ENCODE measurements at regions not wholly inside any gene's neighbourhood (a gene's known extent, or its start where the extent isn't known, plus 50 kb on each side); places are given as distances from the start of the nearest gene placed in this dataset.

DNA sequence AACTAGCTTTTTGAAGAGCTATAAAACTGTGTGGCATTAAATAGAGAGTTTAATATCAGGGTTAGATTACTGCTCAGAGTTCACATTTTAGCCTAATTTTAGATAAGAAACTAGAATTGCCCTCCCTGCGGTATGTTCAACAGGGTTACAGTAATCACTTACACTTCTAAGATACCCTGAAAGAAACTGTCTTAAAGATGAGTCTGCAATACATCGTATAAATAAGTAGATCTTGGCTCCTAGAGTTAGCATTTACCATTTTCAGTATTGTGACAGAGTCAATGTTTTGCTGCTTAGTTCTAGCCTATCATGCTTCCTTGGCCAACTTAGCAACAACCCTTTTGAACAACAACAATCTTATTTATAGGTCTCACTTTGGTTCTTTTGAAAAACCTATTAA lies 217.8 kb upstream of the NDST4 start:
- no peak for DNase-seq (ENCODE audit: low spot score)

DNA sequence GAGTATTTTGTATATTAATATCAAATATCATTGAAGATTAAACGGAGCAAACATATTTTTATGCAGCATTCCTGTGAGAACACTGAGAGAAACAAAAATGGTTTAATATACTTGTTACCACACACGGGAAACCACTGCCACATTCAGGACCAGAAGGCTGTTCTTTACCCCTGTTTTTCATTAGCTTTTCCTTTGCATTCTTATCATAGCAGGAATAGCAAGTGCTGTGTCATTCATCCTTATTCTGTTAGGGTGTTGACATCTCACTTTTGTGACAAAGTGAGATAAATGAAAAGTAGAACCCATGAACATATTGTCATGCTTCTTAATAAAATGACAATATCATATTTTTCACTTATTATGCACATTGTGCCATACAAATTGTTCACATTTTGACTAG lies 212.4 kb upstream of the NDST4 start:
- DNase-seq (ENCODE audit: low spot score): no peak

DNA sequence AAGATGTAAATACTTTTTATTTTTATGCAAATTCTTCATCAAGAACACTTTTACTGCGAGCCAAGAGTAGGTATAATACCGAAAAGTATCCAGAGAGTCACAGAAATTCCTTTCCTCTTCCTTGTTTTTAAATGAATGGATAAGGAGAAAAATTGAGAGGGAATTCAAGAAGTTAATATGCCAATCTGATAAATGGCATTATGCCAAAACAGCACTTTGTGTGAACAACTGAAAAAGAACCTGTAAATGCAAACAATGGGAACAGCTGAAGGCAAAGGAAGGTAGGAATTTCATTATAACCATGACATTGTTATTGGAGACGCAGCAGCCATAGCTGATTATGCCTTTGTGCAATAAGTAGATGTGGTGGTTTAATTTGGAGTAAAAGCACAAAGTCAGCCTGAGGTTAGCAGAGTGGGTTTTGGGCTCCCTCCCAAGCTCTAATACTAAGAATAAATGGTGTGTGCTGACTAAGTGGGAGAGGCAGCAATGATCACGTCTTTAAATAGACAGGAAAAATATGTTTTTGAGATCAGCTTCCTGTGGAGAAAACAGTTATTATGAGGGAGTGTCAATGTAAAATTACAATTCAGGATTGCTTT lies 209.8 kb upstream of the NDST4 start:
- no peak for DNase-seq (ENCODE audit: low spot score)

DNA sequence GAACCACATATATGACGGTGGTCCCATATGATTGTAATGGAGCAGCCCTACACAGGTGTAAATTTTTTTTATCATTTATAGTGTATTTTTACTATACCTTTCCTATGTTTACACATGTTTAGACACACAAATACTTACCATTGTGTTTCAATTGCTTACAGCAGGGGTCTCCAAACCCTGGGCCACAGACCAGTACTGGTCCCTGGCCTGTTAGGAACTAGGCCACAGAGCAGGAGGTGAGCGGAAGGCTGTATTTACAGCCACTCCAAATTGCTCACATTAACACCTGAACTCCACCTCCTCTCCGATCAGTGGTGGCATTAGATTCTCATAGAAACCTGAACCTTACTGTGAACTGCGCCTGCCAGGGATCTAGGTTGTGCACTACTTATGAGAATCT lies 201.8 kb upstream of the NDST4 start:
- DNase-seq (ENCODE audit: low spot score): no peak

DNA sequence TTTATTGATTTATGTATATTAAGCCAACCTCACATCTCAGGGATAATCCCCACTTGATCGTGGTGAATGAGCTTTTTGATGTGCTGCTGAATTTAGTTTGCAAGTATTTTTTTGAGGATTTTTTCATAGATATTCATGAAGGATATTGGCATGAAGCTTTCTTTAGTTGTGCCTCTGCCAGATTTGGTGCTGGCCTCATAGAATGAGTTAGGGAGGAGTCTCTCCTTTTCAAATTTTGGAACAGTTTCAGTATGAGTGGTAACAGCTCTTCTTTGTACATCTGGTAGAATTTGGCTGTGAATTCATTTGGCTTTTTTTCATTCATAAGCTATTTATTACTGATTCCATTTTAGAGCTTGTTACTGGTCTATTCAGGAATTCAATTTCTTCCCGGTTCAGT lies 197.2 kb upstream of the NDST4 start:
- no peak for DNase-seq (ENCODE audit: low spot score)

DNA sequence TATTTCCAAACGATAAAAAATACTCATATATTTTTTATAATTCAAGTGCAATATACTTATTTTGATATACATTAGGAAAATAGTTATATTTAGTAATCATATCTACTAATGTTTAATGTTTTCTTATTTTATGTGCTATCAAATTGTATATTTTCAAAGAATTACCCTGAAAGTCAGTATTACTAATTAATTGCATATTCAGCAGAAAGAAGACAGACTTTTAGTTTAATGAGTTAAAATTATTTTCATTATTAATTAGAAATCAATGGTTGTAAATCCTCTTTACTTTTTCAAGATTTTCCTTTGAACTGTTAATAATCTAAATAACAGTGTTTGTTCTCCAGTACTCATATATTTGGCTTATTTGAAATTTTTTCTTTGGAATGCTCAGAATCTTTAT lies 181.3 kb upstream of the NDST4 start:
- no peak for DNase-seq (ENCODE audit: low spot score)

DNA sequence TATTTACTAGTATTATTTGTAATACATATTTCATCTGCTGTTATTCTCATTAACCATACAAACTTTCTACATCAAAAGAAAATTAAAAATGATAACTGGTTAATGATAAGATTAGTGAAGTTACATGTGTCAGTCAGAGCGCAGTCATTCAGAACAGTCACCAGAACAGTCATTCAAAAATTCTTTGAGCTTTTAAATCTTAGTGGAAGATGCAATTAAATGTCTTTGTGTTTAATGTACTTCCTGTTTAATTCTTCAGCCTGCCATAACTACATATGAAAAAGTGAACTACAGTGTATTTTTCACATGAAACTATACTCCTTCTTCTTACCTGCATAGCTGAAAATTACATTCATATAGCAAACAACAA lies 179.7 kb upstream of the NDST4 start:
- DNase-seq (ENCODE audit: low spot score): no peak

DNA sequence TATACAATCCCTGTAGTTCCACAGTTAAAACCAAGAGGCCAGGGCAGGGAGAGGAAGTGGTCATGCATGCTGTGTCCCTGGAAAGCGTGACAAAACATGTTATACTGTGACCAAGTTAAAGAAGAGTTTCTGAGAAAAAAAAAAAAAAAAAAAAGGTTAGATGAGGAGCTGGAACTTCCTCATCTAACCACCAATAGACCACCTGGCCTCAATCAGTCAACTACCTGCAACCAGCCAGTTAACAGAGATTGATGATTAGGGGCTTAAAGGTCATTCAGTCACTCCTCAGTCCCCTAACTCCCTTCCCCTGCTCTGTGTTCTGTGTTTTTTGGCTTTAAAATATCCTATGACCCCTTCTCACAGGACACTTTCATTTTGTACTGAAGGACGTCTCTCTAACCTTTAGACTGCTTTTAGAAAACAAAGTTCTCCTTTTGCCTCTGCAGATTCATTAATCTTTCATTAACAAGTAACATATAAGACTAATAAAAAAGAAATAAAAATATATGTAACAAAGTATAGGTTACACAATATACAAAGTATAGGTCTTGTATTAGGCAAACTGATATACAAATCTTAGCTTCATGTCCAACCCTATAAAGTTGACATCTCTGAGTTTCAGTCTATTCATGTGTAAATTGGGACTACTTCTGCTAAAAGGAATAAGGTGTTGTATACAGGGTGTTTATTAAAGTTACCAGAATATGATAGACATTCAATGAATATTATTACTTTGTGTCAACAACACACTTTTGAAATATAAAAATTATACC lies 179.1 kb upstream of the NDST4 start:
- no peak for DNase-seq (ENCODE audit: low spot score)

DNA sequence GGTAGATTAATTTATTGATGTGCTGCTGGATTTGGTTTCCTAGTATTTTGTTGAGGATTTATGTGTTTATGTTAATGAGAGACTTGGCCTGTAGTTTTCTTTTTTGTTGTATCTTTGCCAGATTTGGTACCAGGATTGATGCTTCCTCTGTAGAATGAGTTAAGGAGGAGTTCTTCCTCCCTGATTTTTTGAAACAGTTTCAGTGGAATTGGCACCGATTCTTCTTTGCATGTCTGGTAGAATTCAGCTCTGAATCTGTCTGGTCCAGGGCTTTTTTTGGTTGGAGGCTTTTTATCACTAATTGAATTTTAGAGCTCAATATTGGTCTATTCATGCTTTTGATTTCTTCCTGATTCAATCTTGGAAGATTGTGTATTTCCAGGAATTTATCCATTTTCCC lies 174.0 kb upstream of the NDST4 start:
- no peak for DNase-seq (ENCODE audit: low spot score)

DNA sequence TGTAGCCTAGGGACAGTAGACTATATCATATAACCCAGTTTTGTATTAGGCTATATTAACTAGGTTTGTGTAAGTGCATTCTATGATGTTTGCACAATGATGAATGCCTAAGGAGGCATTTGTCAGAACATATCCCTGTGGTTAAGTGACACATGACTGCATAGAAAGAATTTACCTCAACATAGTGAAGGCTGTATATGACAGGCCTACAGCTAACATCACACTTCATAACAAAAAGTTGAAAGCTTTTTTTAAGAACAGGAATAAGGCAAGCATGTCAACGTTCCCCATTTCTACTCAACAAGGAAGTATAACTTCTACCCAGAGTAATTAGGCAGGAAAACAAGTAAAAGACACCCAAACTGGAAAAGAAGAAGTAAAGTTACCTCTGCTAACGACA lies 165.9 kb upstream of the NDST4 start:
- DNase-seq (ENCODE audit: low spot score): no peak

DNA sequence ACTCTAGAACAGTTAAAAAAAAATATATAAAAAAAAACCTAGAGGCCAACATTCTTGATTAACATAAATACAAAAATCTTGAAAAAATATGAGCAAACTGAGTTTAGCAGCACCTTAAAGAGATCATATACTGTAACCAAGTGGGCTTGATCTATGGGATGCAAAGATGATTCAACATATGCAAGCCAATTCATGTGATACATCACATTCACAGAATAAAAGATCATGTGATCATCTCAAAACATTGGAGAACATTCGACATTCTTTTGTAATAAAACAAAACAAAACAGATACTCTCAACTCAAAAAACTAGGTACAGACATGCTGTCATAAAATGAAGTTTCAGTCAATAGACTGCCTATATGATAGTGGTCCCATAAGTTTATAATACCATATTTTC lies 165.4 kb upstream of the NDST4 start:
- no peak for DNase-seq (ENCODE audit: low spot score)

DNA sequence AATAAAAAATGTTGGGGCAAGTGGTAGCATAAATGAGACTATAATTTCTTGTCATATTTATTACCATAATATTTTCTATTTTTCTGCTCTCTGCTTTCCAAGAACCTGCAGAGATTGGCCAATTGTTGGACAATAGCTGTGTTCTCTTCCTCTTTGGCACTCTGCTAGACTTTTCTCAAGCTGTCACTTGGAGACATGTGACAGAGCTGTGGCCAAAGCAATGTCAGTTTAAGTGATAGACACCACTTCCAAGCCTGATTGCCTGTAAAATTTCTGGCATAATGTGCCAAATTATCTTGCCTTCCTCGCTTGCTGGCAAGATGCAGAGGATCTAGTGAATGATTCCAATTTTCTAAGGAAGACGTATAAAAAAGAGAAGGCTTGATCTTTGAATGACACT lies 162.2 kb upstream of the NDST4 start:
- DNase-seq (ENCODE audit: low spot score): no peak

DNA sequence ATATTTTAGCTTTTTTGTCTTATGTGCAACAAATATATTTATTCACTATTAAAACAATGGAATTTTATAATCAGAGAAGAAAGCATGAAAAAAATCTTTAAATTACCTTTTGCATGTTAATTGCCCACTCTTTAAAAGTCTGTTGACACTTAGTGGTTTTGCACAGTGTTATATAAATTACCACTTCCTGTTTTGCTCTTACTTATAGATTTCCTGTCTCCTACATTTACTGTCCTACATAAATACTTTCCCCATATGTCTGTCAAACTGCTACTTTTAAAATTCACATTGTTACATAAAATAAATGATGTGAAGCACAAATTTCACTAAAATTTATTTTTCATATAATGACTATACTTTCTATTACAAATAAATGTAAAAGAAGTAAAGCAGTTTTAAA lies 161.1 kb upstream of the NDST4 start:
- DNase-seq (ENCODE audit: low spot score): no peak

DNA sequence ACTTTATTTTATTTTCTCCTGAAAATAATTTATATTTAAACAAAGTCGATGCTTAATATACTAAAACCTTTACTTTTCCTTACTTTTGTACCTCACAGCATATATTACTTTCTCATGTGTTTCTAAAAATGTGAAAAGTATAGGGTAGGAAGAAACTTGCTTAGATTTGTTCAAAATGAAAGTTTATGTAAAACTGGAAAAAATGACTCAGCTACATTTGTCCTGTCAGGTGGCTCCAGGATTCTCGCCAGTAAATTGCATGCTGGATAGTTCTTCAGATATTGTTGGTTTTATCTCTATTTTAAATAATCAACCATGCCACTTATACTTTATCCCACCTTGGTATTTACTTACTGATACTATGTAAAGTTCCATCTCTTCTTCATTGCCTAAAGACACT lies 159.2 kb upstream of the NDST4 start:
- no peak for DNase-seq (ENCODE audit: low spot score)

DNA sequence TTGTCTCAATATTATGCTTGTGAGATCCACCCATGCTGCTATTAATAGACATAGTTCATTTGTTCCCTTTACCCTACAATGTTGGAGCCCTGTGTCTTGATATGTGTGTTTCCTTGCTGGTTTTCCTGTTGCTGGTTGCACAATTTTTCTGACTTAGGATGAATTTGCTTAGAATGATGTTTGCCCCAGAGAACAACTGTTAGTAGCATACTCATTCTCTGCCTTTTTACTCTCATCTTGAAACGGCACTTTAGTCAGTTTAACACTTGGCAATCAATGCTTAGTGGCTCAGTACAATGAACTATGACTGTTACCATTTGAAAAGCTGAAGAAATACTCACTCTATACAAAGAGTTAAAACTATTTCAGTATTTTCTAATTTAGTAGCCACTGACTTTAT lies 158.8 kb upstream of the NDST4 start:
- no peak for DNase-seq (ENCODE audit: low spot score)

DNA sequence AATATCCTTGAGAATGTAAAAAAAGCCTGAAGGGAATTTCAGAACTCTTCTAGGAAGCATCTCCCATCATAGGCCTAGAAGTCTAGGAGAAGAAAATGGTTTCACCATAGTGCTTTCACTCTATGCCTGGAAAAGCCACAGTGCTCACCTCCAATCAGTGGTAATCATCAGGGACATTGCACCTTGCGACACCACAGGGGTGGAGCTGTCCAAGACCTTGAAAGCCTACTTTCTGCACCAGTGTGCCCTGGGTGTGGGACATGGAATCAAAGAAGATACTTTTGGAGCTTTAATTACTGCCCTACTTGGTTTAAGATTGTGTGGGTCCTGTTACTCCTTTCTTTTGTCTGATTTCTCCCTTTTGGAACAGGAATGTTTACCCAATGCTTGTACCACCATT lies 146.8 kb upstream of the NDST4 start:
- DNase-seq (ENCODE audit: low spot score): peak; percentile 5

DNA sequence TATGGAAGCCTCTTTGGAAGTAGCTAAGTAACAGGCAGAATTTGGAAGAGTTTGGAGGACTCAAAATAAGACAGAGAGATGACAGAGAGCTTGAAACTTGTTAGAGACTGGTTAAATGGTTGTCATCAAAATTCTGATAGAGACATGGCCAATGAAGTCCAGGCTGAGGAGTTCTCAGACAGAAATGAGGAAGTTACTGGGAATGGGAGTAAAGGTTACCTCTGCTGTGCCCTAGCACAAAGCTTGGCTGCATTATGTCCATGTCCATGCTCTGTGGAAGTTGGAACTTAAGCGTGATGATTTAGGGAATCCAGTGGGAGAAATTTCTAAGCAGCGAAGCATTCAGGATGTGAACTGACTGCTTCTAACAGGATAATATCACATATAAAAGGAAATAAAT lies 146.2 kb upstream of the NDST4 start:
- DNase-seq (ENCODE audit: low spot score): no peak

DNA sequence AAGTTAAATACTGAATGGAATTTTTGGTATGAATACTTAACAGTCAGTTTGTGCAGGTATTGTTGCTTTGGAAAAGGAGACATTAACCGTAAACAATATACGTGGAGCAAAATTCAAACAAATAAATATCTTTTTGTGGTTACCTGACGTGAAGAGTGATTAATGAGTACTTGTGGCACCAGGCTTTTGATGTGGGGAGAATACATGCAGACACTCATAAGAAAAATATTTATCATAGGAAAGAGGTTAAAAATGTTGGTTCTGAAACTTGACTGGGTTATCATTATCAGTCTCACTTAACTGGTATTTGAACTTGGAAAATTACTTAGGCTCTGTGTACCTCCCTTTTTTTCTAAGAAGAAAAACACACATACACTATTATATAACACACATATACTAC lies 136.4 kb upstream of the NDST4 start:
- no peak for DNase-seq (ENCODE audit: low spot score)

DNA sequence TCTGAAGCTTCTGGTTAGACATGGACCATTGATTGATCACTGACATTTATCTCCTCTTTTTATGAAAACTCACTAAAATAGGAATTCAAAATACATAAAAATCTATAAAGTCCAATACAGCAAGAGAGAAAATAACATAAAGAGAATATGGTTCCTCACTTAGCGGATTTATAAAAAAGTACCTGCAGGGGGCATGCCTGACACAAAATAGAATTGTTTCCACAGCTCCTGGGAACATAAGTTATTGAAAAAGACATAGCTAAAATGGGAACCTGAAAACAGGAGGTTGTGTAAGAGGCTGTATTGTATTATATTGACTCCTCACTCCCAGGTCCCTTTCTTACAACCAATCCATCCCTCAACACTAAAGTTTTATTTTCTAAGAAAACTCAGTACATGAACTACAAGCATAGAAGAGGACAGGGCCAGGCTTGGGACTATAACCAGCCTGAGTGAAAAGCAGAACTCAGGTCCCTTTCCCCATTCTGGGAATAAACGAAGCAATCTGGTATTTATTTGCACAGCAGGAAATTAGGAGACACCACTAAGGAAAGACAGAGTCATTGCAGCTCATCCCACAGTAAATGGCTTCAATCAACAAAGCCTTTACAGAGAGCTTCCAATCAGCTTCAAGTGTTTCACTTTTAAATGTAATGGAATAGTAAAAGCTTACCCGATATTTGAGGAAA lies 121.1 kb upstream of the NDST4 start:
- DNase-seq (ENCODE audit: low spot score): peak; percentile 6

DNA sequence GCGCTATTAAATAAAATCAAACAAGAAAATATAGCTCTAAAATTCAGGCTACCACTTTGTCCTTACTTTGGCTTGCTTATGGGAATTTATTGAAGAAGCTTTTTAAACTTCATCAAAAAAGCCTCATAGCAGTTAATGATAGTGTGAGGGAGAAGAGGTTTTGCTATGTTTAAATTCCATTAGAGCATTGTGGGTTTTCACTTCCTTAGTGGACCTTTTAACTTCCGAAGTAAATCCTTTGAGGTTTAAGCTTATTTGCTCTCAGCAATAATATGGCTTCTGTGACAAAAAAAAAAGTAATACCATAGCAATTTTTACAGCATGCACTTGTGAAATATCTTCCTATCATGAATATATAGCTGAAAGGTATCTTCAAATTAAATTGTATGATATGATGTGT lies 120.2 kb upstream of the NDST4 start:
- no peak for DNase-seq (ENCODE audit: low spot score)

DNA sequence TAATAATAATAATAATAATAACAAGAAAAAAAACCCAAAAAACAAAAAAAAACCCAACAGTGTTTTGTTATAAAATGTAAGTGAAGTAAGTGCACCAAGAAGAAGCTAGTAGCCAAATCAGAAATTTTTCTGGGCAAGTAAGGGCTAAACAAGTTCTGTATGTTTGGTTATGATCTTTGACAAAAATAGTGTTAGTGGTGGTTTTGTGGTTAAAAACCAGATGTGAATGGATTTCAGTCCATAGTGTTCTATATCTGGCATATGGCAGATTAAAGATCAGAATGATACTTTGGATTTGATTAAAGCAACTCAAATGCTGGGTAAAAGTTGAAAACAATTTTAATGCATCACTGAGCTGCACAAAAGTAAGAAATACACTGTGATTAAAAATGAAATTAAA lies 116.5 kb upstream of the NDST4 start:
- no peak for DNase-seq (ENCODE audit: low spot score)

DNA sequence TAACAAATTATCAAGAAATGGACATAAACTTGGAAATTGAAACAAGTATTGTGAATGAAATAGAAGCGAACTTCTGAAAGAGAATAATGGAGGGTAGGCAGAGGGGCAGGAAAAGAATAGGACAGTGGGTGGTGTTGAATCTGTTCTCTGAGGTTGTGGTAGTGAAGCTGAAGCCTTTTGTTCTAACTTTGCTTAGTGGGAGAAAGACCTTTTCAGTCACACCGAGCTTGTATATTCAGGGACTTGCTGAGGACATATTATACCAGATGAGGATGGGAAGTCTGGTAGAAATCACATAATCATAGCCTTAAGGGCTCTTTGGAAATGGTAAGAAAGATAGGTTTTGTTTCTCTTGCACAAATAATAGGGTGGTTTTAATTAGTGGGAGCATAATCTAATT lies 115.4 kb upstream of the NDST4 start:
- DNase-seq (ENCODE audit: low spot score): no peak

DNA sequence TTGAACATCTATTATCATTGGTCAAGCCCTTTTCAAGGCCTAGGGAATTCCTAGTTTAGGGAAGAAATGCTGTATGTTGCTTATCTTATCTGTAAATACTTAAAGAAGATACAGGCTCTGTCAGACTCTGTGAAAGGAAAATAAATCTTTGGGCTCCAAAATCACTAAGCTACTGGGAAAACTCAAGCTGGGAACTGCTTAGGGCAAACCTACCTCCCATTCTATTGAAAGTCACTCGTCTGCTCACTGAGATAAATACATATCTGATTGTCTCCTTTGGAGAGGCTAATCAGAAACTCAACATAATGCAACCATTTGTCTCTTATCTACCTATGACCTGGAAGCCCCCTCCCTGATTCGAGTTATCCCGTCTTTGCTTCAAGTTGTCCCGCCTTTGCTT lies 108.6 kb upstream of the NDST4 start:
- DNase-seq (ENCODE audit: low spot score): no peak

DNA sequence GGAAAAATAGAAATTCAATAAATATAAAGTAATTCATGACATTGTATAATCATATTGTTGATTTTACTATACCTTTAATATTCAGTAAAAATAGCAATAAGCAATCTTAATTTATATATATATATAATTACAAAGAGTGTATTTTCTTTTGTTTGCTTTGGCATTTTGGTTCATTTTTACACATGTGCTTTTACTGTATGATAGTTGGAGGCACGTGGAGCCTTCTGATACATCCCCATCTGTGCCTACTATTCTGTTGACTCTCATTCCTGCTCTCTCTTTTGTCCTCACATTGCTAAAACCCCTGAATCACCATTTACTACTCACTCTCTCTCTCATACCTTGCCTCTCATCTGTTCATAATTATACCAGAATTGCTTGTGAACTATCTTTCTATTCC lies 106.4 kb upstream of the NDST4 start:
- no peak for DNase-seq (ENCODE audit: low spot score)

Data from HuH-7 (cell line).